Hypothalamus (tissue), 51 donors: ENCODE measurements at regions not wholly inside any gene's neighbourhood (a gene's known extent, or its start where the extent isn't known, plus 50 kb on each side); places are given as distances from the start of the nearest gene placed in this dataset.
A peak's percentile ranks its signal among the peaks of the same experiment; 100 is the strongest.

Experiments
- DNase-seq, 51 donors: peaks; one replicate each; lab custom pipeline; 2025; lab: John Stamatoyannopoulos, UW

GRCh38 chr20:40329321-40329720 is 359.7 kb downstream of the MAFB start:
- DNase-seq, result no peak

DNA sequence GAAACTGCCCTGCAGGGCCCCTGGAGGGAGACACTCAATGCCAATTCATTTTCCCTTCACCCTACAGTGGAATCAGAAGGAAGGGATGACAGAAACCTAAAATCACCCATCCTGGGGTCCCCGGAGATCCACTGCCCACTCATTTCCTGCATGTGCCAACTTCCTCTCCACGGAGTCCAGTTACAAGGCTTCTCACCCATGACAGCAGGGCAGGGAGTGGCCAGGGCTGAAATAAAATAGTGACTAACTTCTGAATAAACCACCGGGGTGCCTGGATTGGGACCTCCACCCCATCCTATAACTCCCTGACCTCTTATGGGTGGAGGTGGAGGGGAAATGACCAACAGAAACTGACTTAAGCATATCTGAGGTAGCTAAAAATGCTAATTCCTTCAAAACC is 362.3 kb downstream of the MAFB start:
- DNase-seq, result no peak

DNA sequence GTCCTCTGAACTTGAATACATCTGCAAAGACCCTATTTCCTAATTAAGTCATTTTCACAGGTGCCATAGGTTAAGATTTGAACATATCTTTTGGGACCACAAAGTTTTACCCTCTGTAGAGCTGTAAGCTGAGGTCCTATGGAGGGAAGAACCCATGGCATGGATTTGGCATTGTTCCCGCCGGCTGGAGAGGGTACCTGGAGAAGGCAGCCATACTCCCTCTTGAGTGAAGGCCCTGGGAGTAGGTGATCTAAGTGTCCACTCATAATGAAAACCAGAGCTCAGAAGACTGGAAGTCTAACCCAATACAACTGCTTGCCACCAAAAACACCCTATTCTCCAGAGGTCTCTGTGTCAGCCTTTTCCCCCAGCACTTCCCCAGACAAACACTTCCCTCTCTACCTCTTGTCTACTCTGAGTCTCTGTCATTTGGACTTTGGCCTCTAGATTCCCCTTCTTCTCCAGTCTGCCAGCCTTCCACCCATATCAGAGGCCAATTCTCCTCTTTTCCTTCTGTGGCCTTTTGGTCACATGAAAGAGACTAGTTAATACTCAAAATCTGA is 363.9 kb downstream of the MAFB start:
- no peak for DNase-seq

DNA sequence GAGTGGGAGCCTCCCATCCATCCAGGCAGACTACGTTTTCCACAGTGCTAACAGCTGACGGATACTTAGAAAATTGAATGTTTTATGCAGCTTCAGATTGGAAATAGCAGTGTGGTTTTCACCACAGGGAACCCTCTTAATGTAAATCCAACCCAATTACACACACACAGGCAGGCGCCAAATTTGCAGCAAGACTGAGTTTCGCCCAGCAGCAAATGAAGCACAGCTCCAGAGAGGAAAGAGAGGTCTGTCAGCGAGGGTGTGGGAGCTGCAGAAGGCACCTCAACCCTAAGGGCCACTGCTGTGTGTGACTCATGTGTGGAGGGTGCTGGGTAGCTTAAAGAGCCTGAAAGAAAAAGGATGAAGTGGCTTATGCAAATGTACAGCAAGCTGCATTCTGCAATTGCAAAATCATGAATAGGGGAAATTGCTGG is 365.7 kb downstream of the MAFB start:
- no peak for DNase-seq

DNA sequence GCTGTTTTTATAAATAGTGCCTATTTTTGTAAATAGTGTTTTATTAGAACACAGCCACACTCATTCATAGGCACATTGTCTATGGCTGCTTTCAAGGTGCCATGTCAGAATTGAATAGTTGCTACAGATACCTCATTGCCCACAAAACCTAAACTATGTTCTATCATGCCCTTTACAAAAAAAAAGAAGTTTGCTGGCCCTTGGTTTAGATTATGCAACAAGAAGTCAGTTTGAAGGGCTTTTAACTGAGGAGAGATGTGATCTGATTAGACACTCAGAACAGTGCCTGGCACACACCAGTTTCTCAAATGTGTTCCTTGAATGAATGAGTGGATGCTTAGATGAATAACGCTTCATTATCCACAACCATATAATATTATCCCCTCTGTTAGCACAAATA is 366.1 kb downstream of the MAFB start:
- no peak for DNase-seq

DNA sequence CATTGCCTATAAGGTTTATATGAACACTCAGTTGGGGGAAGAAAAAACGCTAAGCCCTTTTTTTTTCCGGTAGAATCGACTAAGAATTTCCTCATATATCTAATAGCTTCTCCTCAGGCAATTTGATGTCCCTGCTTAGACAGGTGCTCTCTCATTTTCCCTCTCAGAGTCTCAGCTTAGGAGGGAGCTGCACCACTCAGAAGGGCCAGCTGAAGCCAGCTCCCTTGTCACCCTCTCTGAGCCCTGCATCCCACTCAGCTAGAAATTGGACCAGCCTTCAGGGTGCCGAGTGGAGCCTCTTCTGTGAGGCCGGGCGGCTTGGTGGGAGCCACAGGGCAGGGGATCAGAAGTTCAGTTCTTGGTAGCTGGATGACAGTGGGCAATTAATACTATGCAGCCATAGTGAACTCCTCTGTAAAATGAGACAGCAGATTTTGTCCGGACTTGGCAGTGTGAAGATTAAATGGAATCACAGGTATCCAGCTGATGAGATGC is 368.5 kb downstream of the MAFB start:
- no peak for DNase-seq

DNA sequence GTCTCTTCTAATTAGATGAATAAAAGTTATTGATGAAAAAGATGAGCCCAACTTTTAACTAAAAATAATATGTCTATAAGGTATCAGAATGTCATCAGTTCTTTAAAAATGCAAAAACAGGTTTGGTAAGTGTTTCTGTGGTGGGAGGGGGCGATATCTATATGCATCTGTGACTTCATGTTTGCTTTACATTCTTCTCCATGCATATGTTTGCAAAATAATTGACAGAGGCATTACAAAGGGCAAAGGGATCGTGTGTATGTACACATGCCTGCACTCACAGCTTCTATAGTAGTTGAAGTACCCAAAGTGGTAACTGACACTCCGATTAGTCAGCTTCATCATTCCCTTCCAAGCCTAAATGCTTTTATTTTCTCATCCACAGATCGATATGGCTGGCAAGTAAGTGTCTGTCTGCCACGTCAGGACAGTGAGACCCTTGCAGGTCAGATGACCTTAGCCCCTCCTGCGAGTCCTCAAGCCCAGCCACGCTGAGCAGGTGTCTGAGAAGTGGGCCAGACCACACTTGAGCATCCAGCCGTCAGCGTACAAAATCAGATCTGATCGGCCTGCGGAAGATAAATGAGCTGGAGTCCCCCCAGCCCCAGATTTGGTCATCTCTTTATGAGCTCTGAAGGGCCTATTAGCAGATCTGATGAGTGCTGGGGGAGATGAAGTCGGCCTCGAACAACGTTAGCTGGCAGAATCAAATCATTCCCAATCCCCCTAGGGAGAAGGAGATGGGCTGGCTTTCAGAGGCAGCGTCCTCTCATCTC is 369.1 kb downstream of the MAFB start:
- DNase-seq, result peak in 1 of 51 donors; percentile 1

DNA sequence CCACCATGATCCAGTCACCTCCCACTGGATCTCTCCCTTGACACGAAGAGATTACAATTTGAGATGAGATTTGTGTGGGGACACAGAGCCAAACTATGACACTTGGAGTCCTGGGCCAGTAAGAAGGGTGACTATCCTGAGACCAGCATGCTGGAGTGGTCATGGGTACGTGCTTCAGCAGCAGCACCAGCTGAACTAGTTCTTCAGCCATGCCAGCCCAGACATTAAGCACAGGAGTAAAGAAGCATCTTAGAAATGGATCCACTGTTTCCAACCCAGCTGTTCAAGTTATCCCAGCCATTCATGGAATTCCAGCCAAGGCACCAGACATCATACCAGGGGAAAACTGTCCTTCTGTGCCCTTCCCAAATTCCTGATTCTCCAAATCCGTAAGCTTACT is 370.0 kb downstream of the MAFB start:
- no peak for DNase-seq

GRCh38 chr20:40317156-40317790 is 371.8 kb downstream of the MAFB start:
- DNase-seq, result peak in 3 of 51 donors; percentile 6 to 10 (median 7)

DNA sequence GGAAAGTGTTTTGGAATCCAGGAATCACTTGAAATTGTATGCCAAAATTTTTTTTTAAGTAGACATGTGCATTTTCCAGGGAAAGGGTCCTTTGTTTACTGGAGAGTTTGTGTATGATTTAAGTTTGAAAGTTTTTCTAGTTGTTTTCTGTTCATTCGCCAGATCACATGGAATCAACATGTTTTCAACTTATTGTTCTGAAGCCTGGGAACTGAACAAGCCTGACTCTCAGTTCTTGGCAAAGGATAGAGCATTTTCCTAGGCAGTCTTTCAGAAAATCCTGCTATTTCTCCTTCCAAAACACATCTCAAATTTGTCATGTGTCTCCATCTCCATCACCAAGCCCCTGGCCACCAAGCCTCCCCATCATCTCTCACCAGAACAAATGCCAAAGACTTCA is 374.8 kb downstream of the MAFB start:
- no peak for DNase-seq

GRCh38 chr20:40313730-40314129 is 375.3 kb downstream of the MAFB start:
- DNase-seq, result no peak

DNA sequence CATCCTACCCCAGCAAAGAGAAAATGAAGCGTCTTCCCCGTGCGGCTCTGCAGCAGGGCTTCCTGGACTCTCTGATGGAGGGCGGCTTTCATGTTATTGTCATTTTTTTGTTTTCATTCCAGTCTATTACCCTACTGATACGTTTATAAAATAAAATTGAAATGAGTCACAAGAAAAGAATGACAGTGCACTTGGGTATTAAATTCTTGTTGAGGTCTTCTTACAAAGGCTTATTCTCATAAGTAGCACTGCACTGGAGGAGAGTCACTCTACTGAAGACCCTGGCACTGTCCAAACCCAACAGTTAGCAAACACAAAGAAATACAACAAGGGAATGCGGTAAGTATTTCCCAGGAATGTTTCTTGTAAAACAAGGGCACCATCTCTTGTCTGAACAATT is 379.3 kb downstream of the MAFB start:
- DNase-seq, result no peak

DNA sequence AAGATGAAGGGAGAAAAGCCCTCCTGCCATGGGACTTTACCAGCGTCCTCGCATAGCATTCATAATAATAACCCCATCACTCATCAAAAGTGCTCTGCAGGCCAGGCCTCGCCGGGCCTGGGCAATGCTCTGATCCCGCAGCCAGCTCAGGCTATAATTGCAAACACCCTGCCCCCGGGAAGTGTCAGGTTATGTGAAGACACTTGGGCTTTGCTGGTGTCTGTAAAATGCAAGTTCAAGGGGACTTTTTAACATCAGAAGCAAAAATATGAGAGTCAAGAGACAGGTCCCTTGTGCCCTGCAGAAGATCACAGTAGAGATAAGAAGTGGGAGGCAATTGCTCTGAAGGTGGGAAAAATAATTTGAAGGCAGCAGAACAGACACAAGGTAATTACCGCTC is 381.0 kb downstream of the MAFB start:
- no peak for DNase-seq

DNA sequence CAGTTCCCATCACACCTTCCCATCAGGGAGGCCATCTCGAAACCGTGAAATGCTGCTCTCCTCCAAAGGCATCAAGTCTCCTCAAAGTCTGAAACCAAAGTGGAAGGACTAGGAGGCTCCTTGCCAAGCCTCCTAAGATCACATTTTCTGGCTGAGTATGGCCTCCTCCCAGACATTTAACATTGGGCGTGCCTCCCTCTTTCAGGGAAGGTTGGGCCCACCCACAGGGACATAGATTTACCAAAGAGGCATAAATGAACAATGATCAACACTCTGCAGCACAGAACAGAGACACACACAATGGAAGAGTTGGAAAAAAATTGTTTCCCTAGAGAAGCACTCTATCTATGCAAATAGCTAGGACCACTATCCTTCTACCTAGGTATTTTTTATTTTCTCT is 381.8 kb downstream of the MAFB start:
- no peak for DNase-seq

DNA sequence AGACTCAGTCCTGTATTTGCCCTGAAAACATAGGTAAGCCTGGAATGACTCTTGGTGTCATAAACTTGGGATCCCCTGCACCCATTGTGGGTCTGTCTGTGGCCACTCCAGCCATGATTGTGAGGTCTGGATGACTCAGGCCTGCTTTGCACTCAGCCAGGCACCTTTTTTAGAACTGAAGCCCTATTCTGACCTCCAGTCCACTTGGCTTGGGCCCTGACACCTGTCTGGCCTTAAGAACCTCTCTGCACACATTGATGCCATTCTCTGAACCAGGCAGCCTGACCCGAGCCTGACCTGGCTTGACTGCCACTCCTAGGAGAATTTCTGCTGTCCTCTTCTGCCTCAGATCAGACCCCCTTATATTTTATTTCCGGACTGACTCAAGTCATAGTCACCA is 383.7 kb downstream of the MAFB start:
- no peak for DNase-seq

DNA sequence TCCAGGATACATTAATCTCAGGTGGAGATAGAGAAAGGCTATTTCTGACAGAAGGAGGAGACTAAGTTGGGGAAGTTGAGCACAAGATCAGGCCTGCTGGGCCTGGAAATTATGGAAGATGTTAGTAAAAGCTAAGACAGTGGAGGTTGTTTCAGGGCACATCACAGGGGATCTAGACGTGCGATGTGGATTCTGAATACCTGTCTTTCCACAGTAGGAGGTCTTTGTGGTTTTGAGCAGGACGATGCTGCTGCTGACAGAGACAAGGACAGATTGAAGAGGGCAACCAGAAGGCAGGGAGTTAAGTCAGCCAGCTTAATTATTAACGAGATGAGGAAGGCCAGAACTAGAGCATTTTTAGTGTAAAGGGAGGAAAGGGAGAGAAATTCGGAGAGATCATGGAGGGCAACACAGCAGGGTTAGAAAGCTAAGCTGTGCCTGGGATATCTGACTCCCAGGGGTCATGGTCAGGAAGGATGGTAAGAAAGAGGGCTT is 384.9 kb downstream of the MAFB start:
- no peak for DNase-seq

- DNase-seq, result no peak
Observed at GRCh38 chr20:40294747-40295146, 394.3 kb downstream of the MAFB start.

GRCh38 chr20:40294175-40294574 is 394.9 kb downstream of the MAFB start:
- no peak for DNase-seq

GRCh38 chr20:40293740-40294139 is 395.3 kb downstream of the MAFB start:
- DNase-seq, result no peak

- DNase-seq, result no peak
Observed at GRCh38 chr20:40291493-40292135, 397.4 kb downstream of the MAFB start.

GRCh38 chr20:40287683-40288082 is 401.4 kb downstream of the MAFB start:
- DNase-seq, result no peak
